ENCODE measurements at regions not wholly inside any gene's neighbourhood (a gene's known extent, or its start where the extent isn't known, plus 50 kb on each side); places are given as distances from the start of the nearest gene placed in this dataset.
A peak's percentile ranks its signal among the peaks of the same experiment; 100 is the strongest.

- peak; percentile 99 for TF ChIP-seq TCF3 (CRISPR knock-in tag; IDR thresholded peaks at IDR 0.05)
- TF ChIP-seq MBD2 (IDR thresholded peaks at IDR 0.05; ENCODE audit: borderline replicate concordance, low read depth) = peak; percentile 80
- peak; percentile 36; the same call in 1 of the 2 replicates for TF ChIP-seq PKNOX1 (IDR thresholded peaks at IDR 0.05)
- peak; percentile 21 for TF ChIP-seq ZFP36 (IDR thresholded peaks at IDR 0.05; ENCODE audit: low read depth, low read length, partially characterized antibody)
- peak; percentile 85 for TF ChIP-seq RNF2 (IDR thresholded peaks at IDR 0.05)
- TF ChIP-seq, protein P1, sequence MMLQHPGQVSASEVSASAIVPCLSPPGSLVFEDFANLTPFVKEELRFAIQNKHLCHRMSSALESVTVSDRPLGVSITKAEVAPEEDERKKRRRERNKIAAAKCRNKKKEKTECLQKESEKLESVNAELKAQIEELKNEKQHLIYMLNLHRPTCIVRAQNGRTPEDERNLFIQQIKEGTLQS (IDR thresholded peaks at IDR 0.05) = peak; percentile 99
- TF ChIP-seq, protein P1 (CRISPR knock-in tag; conservative IDR thresholded peaks at IDR 0.05) = peak; percentile 97; the same call in 1 of the 2 replicates
- TF ChIP-seq ETV6 (IDR thresholded peaks at IDR 0.05; ENCODE audit: borderline replicate concordance in 1 of 2, low read depth in 2 of 2, low read length in 1 of 2) = peak in 1 of 2 experiments; percentile 52; a peak in 1 of 4 replicates
- TF ChIP-seq ETV6 (CRISPR knock-in tag; IDR thresholded peaks at IDR 0.05; ENCODE audit: borderline replicate concordance) = no peak
- TF ChIP-seq E2F8 (IDR thresholded peaks at IDR 0.05; ENCODE audit: low read depth, partially characterized antibody) = peak; percentile 38
- peak; percentile 62; the same call in 1 of the 2 replicates for TF ChIP-seq KHSRP (IDR thresholded peaks at IDR 0.05)
- TF ChIP-seq, protein P2, sequence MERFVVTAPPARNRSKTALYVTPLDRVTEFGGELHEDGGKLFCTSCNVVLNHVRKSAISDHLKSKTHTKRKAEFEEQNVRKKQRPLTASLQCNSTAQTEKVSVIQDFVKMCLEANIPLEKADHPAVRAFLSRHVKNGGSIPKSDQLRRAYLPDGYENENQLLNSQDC (CRISPR knock-in tag; IDR thresholded peaks at IDR 0.05) = no peak
- peak; percentile 99 for TF ChIP-seq SMARCA4 (IDR thresholded peaks at IDR 0.05)
- peak; percentile 76 for TF ChIP-seq CREB1 (IDR thresholded peaks at IDR 0.05)
- peak; percentile 39; the same call in 1 of the 2 replicates for TF ChIP-seq CREB1 (CRISPR knock-in tag; IDR thresholded peaks at IDR 0.05)
- TF ChIP-seq GABPB2 (CRISPR knock-in tag; conservative IDR thresholded peaks at IDR 0.05) = no peak
- peak in 1 of 3 experiments; percentile 26 for TF ChIP-seq YY1 (IDR thresholded peaks at IDR 0.05; ENCODE audit: borderline replicate concordance in 1 of 3, control insufficient read depth in 1 of 3, extremely low read depth in 1 of 3, insufficient read depth in 3 of 3, insufficient read length in 1 of 3, insufficient replicate concordance in 2 of 3, low read depth in 1 of 3, low read length in 2 of 3)
- TF ChIP-seq NELFE (IDR thresholded peaks at IDR 0.05; ENCODE audit: insufficient read depth, insufficient read length) = no peak
- TF ChIP-seq, protein P3, sequence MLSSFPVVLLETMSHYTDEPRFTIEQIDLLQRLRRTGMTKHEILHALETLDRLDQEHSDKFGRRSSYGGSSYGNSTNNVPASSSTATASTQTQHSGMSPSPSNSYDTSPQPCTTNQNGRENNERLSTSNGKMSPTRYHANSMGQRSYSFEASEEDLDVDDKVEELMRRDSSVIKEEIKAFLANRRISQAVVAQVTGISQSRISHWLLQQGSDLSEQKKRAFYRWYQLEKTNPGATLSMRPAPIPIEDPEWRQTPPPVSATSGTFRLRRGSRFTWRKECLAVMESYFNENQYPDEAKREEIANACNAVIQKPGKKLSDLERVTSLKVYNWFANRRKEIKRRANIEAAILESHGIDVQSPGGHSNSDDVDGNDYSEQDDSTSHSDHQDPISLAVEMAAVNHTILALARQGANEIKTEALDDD (IDR thresholded peaks at IDR 0.05) = peak; percentile 53
Measured at GRCh38 chr11:19441752-19442553, 201.2 kb upstream of the E2F8 start (continued).
